ENCODE measurements at regions not wholly inside any gene's neighbourhood (a gene's known extent, or its start where the extent isn't known, plus 50 kb on each side); places are given as distances from the start of the nearest gene placed in this dataset.

- H2AFZ ChIP-seq (ENCODE audit: low read depth): no peak overlapping the region
- no peaks in the 10 kb centered on the region for H3K9me2 ChIP-seq
- no peak for TF ChIP-seq REST (IDR thresholded peaks at IDR 0.05; ENCODE audit: low read depth, low read length)
- TF ChIP-seq GABPA (IDR thresholded peaks at IDR 0.05; ENCODE audit: low read depth): no peak
- no peak for TF ChIP-seq FOSL2 (IDR thresholded peaks at IDR 0.05; ENCODE audit: borderline replicate concordance, low read depth)
- TF ChIP-seq MAX (IDR thresholded peaks at IDR 0.05; ENCODE audit: low read depth): no peak
- TF ChIP-seq MXI1 (IDR thresholded peaks at IDR 0.05; ENCODE audit: low read depth, low read length): no peak
- TF ChIP-seq MEF2A (IDR thresholded peaks at IDR 0.05; ENCODE audit: borderline replicate concordance, low read depth): no peak
- TF ChIP-seq PBX3 (IDR thresholded peaks at IDR 0.05): no peak
- TF ChIP-seq RAD21 (IDR thresholded peaks at IDR 0.05; ENCODE audit: low read length): no peak
- TF ChIP-seq IRF3 (IDR thresholded peaks at IDR 0.05; ENCODE audit: low read depth, low read length): no peak
- no peak for TF ChIP-seq CHD2 (IDR thresholded peaks at IDR 0.05; ENCODE audit: low read length, partially characterized antibody)
- no peak for TF ChIP-seq RCOR1 (IDR thresholded peaks at IDR 0.05; ENCODE audit: low read length)
- no peak for TF ChIP-seq USF2 (IDR thresholded peaks at IDR 0.05; ENCODE audit: borderline replicate concordance, low read depth, low read length)
- TF ChIP-seq ELF1 (IDR thresholded peaks at IDR 0.05): no peak
- TF ChIP-seq RFX5 (IDR thresholded peaks at IDR 0.05; ENCODE audit: low read length): no peak
- 79% methylated on average over 4 of the region's 4 CpGs for WGBS (ENCODE audit: low lambda C conversion rate)
- H3K4me2 ChIP-seq: no peak overlapping the region
- H3K27ac ChIP-seq (ENCODE audit: low read depth in 2 of 2, low read length in 1 of 2): no peak overlapping the region
- ChIA-PET CTCF (interaction anchor here (1.2 kb wide), 1 partner anchor 442 kb away, joined by 3 read pairs; no protein-coding TSS in a partner anchor), POLR2A (no interaction called here)
- no peaks in the 10 kb centered on the region for H3K9me3 ChIP-seq
- no peaks in the 10 kb centered on the region for H4K20me1 ChIP-seq (ENCODE audit: insufficient read depth)
- no peaks in the 10 kb centered on the region for H3K4me1 ChIP-seq (ENCODE audit: control insufficient read depth in 1 of 2, insufficient read depth in 2 of 2, low read depth in 1 of 2, low read length in 1 of 2)
- H3F3A ChIP-seq (replicated peaks; ENCODE audit: insufficient read depth): no peaks in the 10 kb centered on the region
- no peaks in the 10 kb centered on the region for H3K27me3 ChIP-seq (ENCODE audit: insufficient read depth)
- no peak overlapping the region for H3K4me3 ChIP-seq (ENCODE audit: low read depth in 2 of 2, low read length in 1 of 2)
- H3K79me2 ChIP-seq (ENCODE audit: insufficient read depth): no peaks in the 10 kb centered on the region
- H3K36me3 ChIP-seq (replicated peaks in 1 of 2; ENCODE audit: control insufficient read depth in 1 of 2, insufficient read depth in 2 of 2, low read length in 1 of 2): no peaks in the 10 kb centered on the region
- H3K9ac ChIP-seq: no peak overlapping the region
- no peak for DNase-seq
Measured at GRCh38 chr3:22979581-22979980, 223.5 kb upstream of the UBE2E2 start.

Data from SK-N-SH (cell line).